AG04449 (cell line): ENCODE measurements at regions not wholly inside any gene's neighbourhood (a gene's known extent, or its start where the extent isn't known, plus 50 kb on each side); places are given as distances from the start of the nearest gene placed in this dataset.
"Not testable (repeated sequence)": the region's sequence is repeated elsewhere in the genome, so short reads cannot be mapped to it uniquely, and the experiment has no call there.

ENCODE experiments used
- CTCF ChIA-PET: fragments of 350-600 bp; formaldehyde crosslinking; extraction: SDS; loops from one replicate; lab custom pipeline; 2021; ENCODE audit warnings: antibody characterized with exemption; lab: Yijun Ruan, JAX
- POLR2A ChIA-PET: fragments of 400-600, 350-600 bp; formaldehyde crosslinking; extraction: SDS; loops from one replicate; lab custom pipeline; 2020; ENCODE audit warnings: antibody characterized with exemption, inconsistent platforms; lab: Yijun Ruan, JAX
- DNase-seq: peaks from one replicate; pipeline ENCODE4 v3.0.0-alpha.2; 2010; ENCODE audit warnings: low read depth, low spot score
- H3K4me3 ChIP-seq: 2 replicates; pipeline ENCODE4 v1.5.1; 2011; ENCODE audit warnings: low read depth, mild to moderate bottlenecking, control low read depth, low read length
- TF ChIP-seq, protein P1 (sequence below): IDR thresholded peaks from one replicate; pipeline ENCODE4 v1.5.1; 2011; ENCODE audit warnings: mild to moderate bottlenecking, moderate library complexity, low read length, control low read depth, inconsistent platforms; ENCODE audit not compliant: insufficient read depth; ENCODE audit errors: missing control alignments

DNA sequence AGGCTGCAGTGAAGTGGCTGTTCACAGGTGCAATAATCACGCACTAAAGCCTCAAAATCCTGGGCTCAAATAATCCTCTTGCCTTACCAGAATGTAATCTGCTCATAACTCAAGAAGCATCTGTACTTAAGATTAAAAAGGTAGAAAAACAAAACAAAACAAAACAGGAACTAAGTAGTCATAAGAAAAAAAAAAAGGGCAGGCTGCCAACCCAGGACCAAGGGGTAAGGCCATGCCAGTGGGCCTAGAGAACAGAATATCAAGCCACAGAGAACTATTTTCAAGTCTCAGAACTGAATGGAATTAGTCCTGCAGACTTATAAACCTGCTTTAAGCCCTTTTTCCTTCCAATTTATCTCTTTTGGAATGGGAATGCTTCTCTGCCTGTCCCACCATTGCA, 64.8 kb upstream of the TBC1D3K start:
- DNase-seq, result no peak
- TF ChIP-seq, protein P1, sequence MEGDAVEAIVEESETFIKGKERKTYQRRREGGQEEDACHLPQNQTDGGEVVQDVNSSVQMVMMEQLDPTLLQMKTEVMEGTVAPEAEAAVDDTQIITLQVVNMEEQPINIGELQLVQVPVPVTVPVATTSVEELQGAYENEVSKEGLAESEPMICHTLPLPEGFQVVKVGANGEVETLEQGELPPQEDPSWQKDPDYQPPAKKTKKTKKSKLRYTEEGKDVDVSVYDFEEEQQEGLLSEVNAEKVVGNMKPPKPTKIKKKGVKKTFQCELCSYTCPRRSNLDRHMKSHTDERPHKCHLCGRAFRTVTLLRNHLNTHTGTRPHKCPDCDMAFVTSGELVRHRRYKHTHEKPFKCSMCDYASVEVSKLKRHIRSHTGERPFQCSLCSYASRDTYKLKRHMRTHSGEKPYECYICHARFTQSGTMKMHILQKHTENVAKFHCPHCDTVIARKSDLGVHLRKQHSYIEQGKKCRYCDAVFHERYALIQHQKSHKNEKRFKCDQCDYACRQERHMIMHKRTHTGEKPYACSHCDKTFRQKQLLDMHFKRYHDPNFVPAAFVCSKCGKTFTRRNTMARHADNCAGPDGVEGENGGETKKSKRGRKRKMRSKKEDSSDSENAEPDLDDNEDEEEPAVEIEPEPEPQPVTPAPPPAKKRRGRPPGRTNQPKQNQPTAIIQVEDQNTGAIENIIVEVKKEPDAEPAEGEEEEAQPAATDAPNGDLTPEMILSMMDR, result no peak
- CTCF ChIA-PET, result no interaction called here
- POLR2A ChIA-PET, result no interaction called here
- H3K4me3 ChIP-seq, result no peak overlapping the region

DNA sequence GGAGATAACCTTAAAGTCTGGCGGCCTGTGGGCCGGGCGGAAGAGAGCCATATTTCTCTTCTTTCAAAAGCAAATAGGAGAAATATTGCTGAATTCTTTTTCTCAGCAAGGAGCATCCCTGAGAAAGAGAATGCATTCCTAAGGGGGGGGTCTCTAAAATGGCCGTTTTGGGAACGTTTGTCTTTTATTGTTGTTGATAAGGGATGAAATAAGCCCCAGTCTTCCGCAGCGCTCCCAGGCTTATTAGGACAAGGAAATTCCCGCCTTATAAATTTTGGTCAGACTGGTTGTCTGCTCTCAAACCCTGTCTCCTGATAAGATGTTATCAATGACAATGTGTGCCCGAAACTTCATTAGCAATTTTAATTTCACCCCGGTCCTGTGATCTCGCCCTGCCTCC, 65.8 kb upstream of the TBC1D3K start:
- H3K4me3 ChIP-seq, POLR2A ChIA-PET, CTCF ChIA-PET, DNase-seq: not testable (repeated sequence)

DNA sequence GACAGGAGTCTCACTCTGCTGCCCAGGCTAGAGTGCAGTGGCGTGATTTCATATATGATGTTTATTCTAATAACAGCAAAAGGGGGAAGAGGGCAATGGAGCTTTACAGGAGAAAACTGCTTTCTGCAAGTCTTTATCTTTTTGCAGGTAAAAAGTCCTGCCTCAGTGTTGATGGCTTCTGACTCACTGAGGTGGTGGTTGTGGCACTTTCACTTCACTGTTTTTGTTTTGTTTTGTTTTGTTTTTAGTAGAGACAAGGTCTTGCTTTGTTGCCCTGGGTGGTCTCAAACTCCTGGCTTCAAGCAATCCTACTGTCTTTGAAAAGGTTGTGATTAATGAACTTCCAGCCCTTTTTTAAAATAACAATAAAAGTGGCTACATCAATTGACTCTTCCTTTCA, 68.0 kb upstream of the TBC1D3K start:
- TF ChIP-seq, protein P1, result no peak
- no peak overlapping the region for H3K4me3 ChIP-seq
- POLR2A ChIA-PET, result no interaction called here
- DNase-seq, result no peak
- CTCF ChIA-PET, result interaction anchor here (1.1 kb wide), 1 partner anchor 12 kb away, joined by 3 read pairs; no protein-coding TSS in a partner anchor

DNA sequence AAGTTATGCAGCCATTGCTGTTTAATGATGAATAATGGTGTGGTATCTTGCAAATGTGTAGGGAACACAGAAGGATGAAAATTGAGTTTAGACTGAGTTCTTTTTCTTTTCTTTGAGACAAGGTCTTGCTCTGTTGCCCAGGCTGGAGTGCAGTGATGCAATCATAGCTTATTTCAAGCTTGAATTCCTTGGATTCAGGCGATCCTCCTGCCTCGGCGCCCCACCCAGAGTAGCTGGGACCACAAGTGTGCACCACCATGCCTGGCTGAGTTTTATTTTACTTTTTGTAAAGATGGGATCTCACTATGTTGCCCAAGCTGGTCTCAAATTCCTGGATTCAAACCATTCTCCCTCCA, 74.6 kb upstream of the TBC1D3K start:
- DNase-seq, result no peak
- no peak overlapping the region for H3K4me3 ChIP-seq
- TF ChIP-seq, protein P1, result no peak
- CTCF ChIA-PET, result no interaction called here
- POLR2A ChIA-PET, result no interaction called here

DNA sequence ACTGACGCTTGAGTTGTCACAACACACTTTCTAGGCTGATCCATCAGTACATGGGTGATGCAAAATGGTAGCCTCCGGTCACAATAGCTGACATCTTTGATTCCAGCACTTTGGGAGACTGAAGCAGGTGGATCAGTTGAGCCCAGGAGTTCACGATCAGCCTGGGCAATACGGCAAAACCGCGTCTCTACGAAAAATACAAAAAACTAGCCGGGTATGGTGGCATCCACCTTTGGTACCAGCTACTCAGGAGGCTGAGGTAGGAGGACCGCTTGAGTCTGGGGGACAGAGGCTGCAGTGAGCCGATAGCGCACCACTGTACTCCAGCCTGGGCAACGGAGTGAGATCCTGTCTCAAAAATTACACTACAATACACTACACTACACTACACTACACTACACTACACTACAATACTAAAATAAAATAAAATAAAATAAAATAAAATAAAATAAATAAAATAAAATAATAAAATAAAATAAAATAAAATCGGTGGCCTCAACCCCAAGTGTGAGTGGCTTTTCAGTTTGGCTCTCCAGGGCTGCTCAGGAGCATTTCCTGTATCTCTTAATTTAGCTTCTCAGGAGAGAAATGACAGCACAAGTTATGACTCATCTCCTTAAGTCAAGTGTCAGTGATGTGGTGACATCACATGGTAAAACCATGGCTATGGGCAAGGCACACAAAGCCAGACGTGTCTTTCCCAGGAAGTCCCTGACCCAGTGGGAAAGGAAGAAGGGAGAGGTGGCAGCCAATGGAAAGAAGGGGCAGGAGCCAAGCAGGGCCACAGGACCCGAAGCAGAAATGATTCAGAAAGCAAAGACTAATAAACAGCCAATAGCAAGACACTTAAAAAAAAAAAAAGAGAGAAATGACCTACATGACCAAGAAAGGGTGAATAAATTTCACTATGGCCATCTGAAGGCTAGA, 75.3 kb upstream of the TBC1D3K start:
- POLR2A ChIA-PET, result no interaction called here
- peak; percentile 31 for DNase-seq
- CTCF ChIA-PET, result no interaction called here
- no peak overlapping the region for H3K4me3 ChIP-seq
- TF ChIP-seq, protein P1, result no peak

DNA sequence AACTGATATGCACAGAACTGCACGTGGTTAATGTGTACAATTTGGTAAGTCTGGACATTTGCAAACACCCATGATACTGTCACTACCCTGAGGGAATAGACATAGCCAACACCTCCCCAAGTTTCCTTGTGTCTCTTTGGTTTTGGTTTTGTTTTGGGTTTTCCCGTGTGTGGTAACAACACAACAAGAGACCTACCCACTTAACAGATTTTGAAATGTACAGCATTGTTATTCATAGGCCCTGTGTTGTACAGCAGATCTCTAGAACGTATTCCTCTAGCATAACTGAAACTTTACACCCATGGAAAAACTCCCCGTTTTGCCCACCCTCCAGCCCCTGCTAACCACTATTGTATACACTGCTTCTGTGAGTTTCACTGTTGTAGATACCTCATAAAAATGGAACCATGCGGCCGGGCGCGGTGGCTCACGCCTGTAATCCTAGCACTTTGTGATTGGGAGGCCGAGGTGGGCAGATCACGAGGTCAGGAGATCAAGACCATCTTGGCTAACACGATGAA, 76.3 kb upstream of the TBC1D3K start:
- TF ChIP-seq, protein P1, result no peak
- no peak overlapping the region for H3K4me3 ChIP-seq
- ChIA-PET POLR2A (no interaction called here), CTCF (interaction anchor here (0.7 to 1.0 kb wide), 2 partner anchors 11 to 32 kb away, joined by 3 read pairs; no protein-coding TSS in a partner anchor)
- no peak for DNase-seq
